H1 (cell line): ENCODE measurements at regions not wholly inside any gene's neighbourhood (a gene's known extent, or its start where the extent isn't known, plus 50 kb on each side); places are given as distances from the start of the nearest gene placed in this dataset.

Experiments used
- CTCF ChIA-PET: fragments of 300-600 bp; sonication (Branson Sonifier 250); formaldehyde crosslinking; loops from one replicate; lab custom pipeline; 2021; ENCODE audit not compliant: partially characterized antibody; lab: Charles Lee
- POLR2A ChIA-PET: fragments of 300-600 bp; sonication (Branson Sonifier 250); formaldehyde crosslinking; loops from one replicate; lab custom pipeline; 2021; ENCODE audit warnings: inconsistent platforms; ENCODE audit not compliant: partially characterized antibody; lab: Charles Lee
- DNase-seq, 2 experiments: peaks; one replicate each; pipeline versions ENCODE4 v3.0.0 to v3.0.0-alpha.2; 2010 to 2022; ENCODE audit warnings: low spot score in 2 of 2, low read depth in 1 of 2, mixed read lengths in 1 of 2
- FAIRE-seq: peaks from 2 replicates; lab custom pipeline; 2011; peaks lifted over from hg19 to GRCh38; lab: Jason Lieb, UNC
- H2AFZ ChIP-seq: 2 replicates; pipeline ENCODE4 v1.8.1; 2012; ENCODE audit warnings: low read length, inconsistent platforms
- H2AK5ac ChIP-seq: 2 replicates; pipeline ENCODE4 v1.6.1; 2013; ENCODE audit warnings: low read depth, low read length
- H2BK120ac ChIP-seq: replicated peaks from 2 replicates; pipeline ENCODE3; 2013; ENCODE audit warnings: low read depth, low read length, inconsistent platforms
- H2BK12ac ChIP-seq: 2 replicates; pipeline ENCODE4 v1.6.1; 2013; ENCODE audit warnings: low read depth, low read length
- H2BK15ac ChIP-seq: 2 replicates; pipeline ENCODE4 v1.6.1; 2013; ENCODE audit warnings: low read length
- H2BK20ac ChIP-seq: 2 replicates; pipeline ENCODE4 v1.6.1; 2013; ENCODE audit warnings: low read length
- H2BK5ac ChIP-seq: 2 replicates; pipeline ENCODE4 v1.6.1; 2013; ENCODE audit warnings: low read depth, low read length
- H3K14ac ChIP-seq: 2 replicates; pipeline ENCODE4 v1.6.1; 2013; ENCODE audit warnings: inconsistent platforms; ENCODE audit not compliant: insufficient read length
- H3K18ac ChIP-seq: 2 replicates; pipeline ENCODE4 v1.6.1; 2013; ENCODE audit warnings: low read length; ENCODE audit errors: extremely low read depth
- H3K23ac ChIP-seq: 2 replicates; pipeline ENCODE4 v1.6.1; 2013; ENCODE audit warnings: inconsistent platforms; ENCODE audit not compliant: insufficient read length
- H3K23me2 ChIP-seq: 2 replicates; pipeline ENCODE4 v1.6.1; 2013; ENCODE audit warnings: low read depth, low read length
- H3K27ac ChIP-seq: 2 replicates; pipeline ENCODE4 v1.6.1; 2011; ENCODE audit warnings: low read depth, low read length, inconsistent platforms
- H3K27me3 ChIP-seq, 4 experiments: replicated peaks in 1 of 4; 1 replicate in 1 of 4; 2 replicates in 3 of 4; pipeline versions ENCODE4 v1.6.1 to v1.8.1; 2011 to 2013; ENCODE audit warnings: low read length in 3 of 4, mild to moderate bottlenecking in 3 of 4, inconsistent platforms in 2 of 4, mixed read lengths in 2 of 4, moderate library complexity in 1 of 4; ENCODE audit not compliant: control insufficient read depth in 3 of 4, insufficient read depth in 3 of 4; ENCODE audit errors: extremely low read depth in 1 of 4
- H3K36me3 ChIP-seq, 4 experiments: 2 replicates each; pipeline versions ENCODE4 v1.6.1 to v1.8.1; 2011 to 2013; ENCODE audit warnings: mild to moderate bottlenecking in 4 of 4, low read length in 3 of 4, moderate library complexity in 2 of 4, control low read depth in 1 of 4, inconsistent platforms in 1 of 4; ENCODE audit not compliant: insufficient read depth in 4 of 4, control insufficient read depth in 2 of 4
- H3K4ac ChIP-seq: replicated peaks from 2 replicates; pipeline ENCODE3; 2013; ENCODE audit warnings: low read length, low read depth, mixed read lengths, inconsistent platforms; ENCODE audit not compliant: insufficient read length
- H3K4me1 ChIP-seq, 4 experiments: replicated peaks in 1 of 4; 1 replicate in 1 of 4; 2 replicates in 3 of 4; pipeline versions ENCODE4 v1.6.1 to v1.8.1; 2011 to 2013; ENCODE audit warnings: low read length in 3 of 4, inconsistent platforms in 2 of 4, mixed read lengths in 1 of 4; ENCODE audit not compliant: insufficient read depth in 4 of 4, control insufficient read depth in 3 of 4
- H3K4me2 ChIP-seq, 2 experiments: 2 replicates each; pipeline versions ENCODE4 v1.6.1 to v1.8.1; 2011 to 2013; ENCODE audit warnings: low read depth in 2 of 2, low read length in 2 of 2, control low read depth in 1 of 2, inconsistent platforms in 1 of 2, mild to moderate bottlenecking in 1 of 2; ENCODE audit not compliant: insufficient read depth in 1 of 2
- H3K4me3 ChIP-seq, 4 experiments: fragments of 200-600, 300-600 bp in 1 of 4; sonication (generic), shearing (Covaris generic), sonication (Bioruptor Twin) in 1 of 4; 2 replicates each; pipeline versions ENCODE4 v1.5.1 to v1.8.1; 2011 to 2016; ENCODE audit warnings: low read length in 4 of 4, low read depth in 3 of 4, control low read depth in 2 of 4, inconsistent platforms in 2 of 4, mild to moderate bottlenecking in 2 of 4, mixed read lengths in 1 of 4, moderate library complexity in 1 of 4; ENCODE audit not compliant: insufficient read depth in 2 of 4; ENCODE audit errors: extremely low read depth in 1 of 4
- H3K56ac ChIP-seq: replicated peaks from 2 replicates; pipeline ENCODE3; 2013; ENCODE audit warnings: low read depth, mild to moderate bottlenecking, mixed read lengths, low read length, inconsistent platforms; ENCODE audit not compliant: insufficient read length
- H3K79me1 ChIP-seq: 2 replicates; pipeline ENCODE4 v1.6.1; 2013; ENCODE audit warnings: low read depth, low read length, control low read depth
- H3K79me2 ChIP-seq, 2 experiments: 2 replicates each; pipeline versions ENCODE4 v1.6.1 to v1.8.1; 2012 to 2013; ENCODE audit warnings: low read length in 2 of 2, mild to moderate bottlenecking in 2 of 2, inconsistent platforms in 1 of 2; ENCODE audit not compliant: insufficient read depth in 2 of 2, control insufficient read depth in 1 of 2
- H3K9ac ChIP-seq, 4 experiments: replicated peaks in 1 of 4; 1 replicate in 1 of 4; 2 replicates in 3 of 4; pipeline versions ENCODE4 v1.6.1 to v1.8.1; 2011 to 2013; ENCODE audit warnings: low read depth in 3 of 4, low read length in 3 of 4, control low read depth in 2 of 4, mild to moderate bottlenecking in 2 of 4, moderate library complexity in 2 of 4, inconsistent platforms in 1 of 4; ENCODE audit errors: extremely low read depth in 1 of 4
- H3K9me3 ChIP-seq, 2 experiments: 2 replicates each; pipeline versions ENCODE4 v1.6.1 to v1.8.1; 2012 to 2013; ENCODE audit warnings: mild to moderate bottlenecking in 2 of 2, moderate library complexity in 2 of 2, control low read depth in 1 of 2, inconsistent platforms in 1 of 2, low read depth in 1 of 2, low read length in 1 of 2, mixed read lengths in 1 of 2; ENCODE audit not compliant: insufficient read depth in 2 of 2
- H4K20me1 ChIP-seq, 2 experiments: replicated peaks in 1 of 2; 2 replicates each; pipeline versions ENCODE3 to v1.8.1; 2011 to 2013; ENCODE audit warnings: inconsistent platforms in 2 of 2, low read length in 2 of 2, mild to moderate bottlenecking in 1 of 2; ENCODE audit not compliant: insufficient read depth in 2 of 2, control insufficient read depth in 1 of 2
- H4K5ac ChIP-seq: 2 replicates; pipeline ENCODE4 v1.6.1; 2013; ENCODE audit warnings: low read length, low read depth, mixed read lengths, inconsistent platforms; ENCODE audit not compliant: insufficient read length
- H4K8ac ChIP-seq: 2 replicates; pipeline ENCODE4 v1.8.0; 2013; ENCODE audit warnings: mild to moderate bottlenecking, moderate library complexity, low read length, inconsistent platforms; ENCODE audit not compliant: insufficient read depth; ENCODE audit errors: extremely low read depth
- H4K91ac ChIP-seq: replicated peaks from 2 replicates; pipeline ENCODE3; 2013; ENCODE audit warnings: low read length, mixed read lengths, inconsistent platforms; ENCODE audit not compliant: insufficient read length
- CBX5 ChIP-seq: fragments of 300-800, 300-1000 bp; sonication (generic); IDR thresholded peaks from 2 replicates; pipeline ENCODE4 v1.7.1; 2016; ENCODE audit warnings: antibody characterized with exemption, low read length, low read depth
- CREB1 ChIP-seq: IDR thresholded peaks from 2 replicates; pipeline ENCODE4 v1.6.1; 2012; ENCODE audit warnings: inconsistent platforms
- POLR2A ChIP-seq, 2 experiments: IDR thresholded peaks; 1 replicate in 1 of 2; 2 replicates in 1 of 2; pipeline ENCODE4 v1.6.1; 2011; ENCODE audit warnings: low read depth in 2 of 2, low read length in 2 of 2, mild to moderate bottlenecking in 2 of 2; ENCODE audit errors: control extremely low read depth in 1 of 2
- POU5F1 ChIP-seq: IDR thresholded peaks from 2 replicates; pipeline ENCODE4 v1.6.1; 2011; ENCODE audit warnings: low read depth, mild to moderate bottlenecking, low read length, moderate library complexity
- SIN3A ChIP-seq, 2 experiments: IDR thresholded peaks in 1 of 2; conservative IDR thresholded peaks in 1 of 2; 2 replicates each; pipeline ENCODE4 v1.6.1; 2011 to 2012; ENCODE audit warnings: low read length in 2 of 2, improper control_type of control experiment in 1 of 2, low read depth in 1 of 2, mild to moderate bottlenecking in 1 of 2
- WGBS, 2 experiments: shearing (Covaris generic) in 1 of 2; methylation state at CpG; one replicate each; pipeline versions ENCODE4 v1.1.6 to v1.1.7; 2013 to 2015; ENCODE audit warnings: low lambda C conversion rate in 2 of 2, mixed read lengths in 2 of 2, inconsistent platforms in 1 of 2, low coverage in 1 of 2, missing lambda C conversion rate in 1 of 2; ENCODE audit not compliant: insufficient replicate concordance in 2 of 2, insufficient coverage in 1 of 2, insufficient read length in 1 of 2; ENCODE audit errors: extremely low coverage in 1 of 2, missing lambda C conversion rate in 1 of 2; 5-methylcytosine and 5-hydroxymethylcytosine counted together

GRCh38 chr5:121018004-121018403, 553.9 kb downstream of the PRR16 start:
- no peak overlapping the region for H4K5ac ChIP-seq
- no peak overlapping the region for H3K23ac ChIP-seq
- no peaks in the 10 kb centered on the region for H3K79me2 ChIP-seq
- no peak overlapping the region for H3K18ac ChIP-seq
- no peak overlapping the region for H3K4me2 ChIP-seq
- no peak overlapping the region for H3K56ac ChIP-seq
- ChIA-PET POLR2A (no interaction called here), CTCF (interaction anchor here (0.6 to 1.0 kb wide), 2 partner anchors 19 to 60 kb away, joined by 3 read pairs; no protein-coding TSS in a partner anchor)
- WGBS, 2 experiments, result 91% methylated on average over 5 of the region's 5 CpGs; no CpG with 5 or more reads in 1 of the 2 experiments
- no peaks in the 10 kb centered on the region for H4K20me1 ChIP-seq
- no peak overlapping the region for H3K14ac ChIP-seq
- no peak for FAIRE-seq
- no peak for DNase-seq
- no peaks in the 10 kb centered on the region for H3K9me3 ChIP-seq
- no peak overlapping the region for H3K4me3 ChIP-seq
- H3K23me2 ChIP-seq, result no peaks in the 10 kb centered on the region
- no peak overlapping the region for H4K91ac ChIP-seq
- no peak overlapping the region for H2BK20ac ChIP-seq
- no peak overlapping the region for H2AK5ac ChIP-seq
- no peak overlapping the region for H2BK15ac ChIP-seq
- H2AFZ ChIP-seq, result no peak overlapping the region
- no peak overlapping the region for H3K27ac ChIP-seq
- H3K27me3 ChIP-seq, result no peaks in the 10 kb centered on the region
- H3K9ac ChIP-seq, result no peak overlapping the region
- no peak overlapping the region for H4K8ac ChIP-seq
- H3K4ac ChIP-seq, result no peak overlapping the region
- no peaks in the 10 kb centered on the region for H3K36me3 ChIP-seq
- H2BK120ac ChIP-seq, result no peak overlapping the region
- no peak overlapping the region for H2BK12ac ChIP-seq
- H3K4me1 ChIP-seq, result no peaks in the 10 kb centered on the region
- no peak overlapping the region for H2BK5ac ChIP-seq
- H3K79me1 ChIP-seq, result no peaks in the 10 kb centered on the region
- TF ChIP-seq POLR2A (IDR thresholded peaks at IDR 0.05; ENCODE audit: control extremely low read depth in 1 of 2, low read depth in 2 of 2, low read length in 2 of 2) (no peak), CBX5 (no peak), CREB1 (no peak), SIN3A (conservative IDR thresholded peaks at IDR 0.05 in 1 of 2, IDR thresholded peaks at IDR 0.05 in 1 of 2; ENCODE audit: low read depth in 1 of 2, low read length in 2 of 2) (no peak), POU5F1 (no peak)
